ENCODE measurements at regions not wholly inside any gene's neighbourhood (a gene's known extent, or its start where the extent isn't known, plus 50 kb on each side); places are given as distances from the start of the nearest gene placed in this dataset.

DNA sequence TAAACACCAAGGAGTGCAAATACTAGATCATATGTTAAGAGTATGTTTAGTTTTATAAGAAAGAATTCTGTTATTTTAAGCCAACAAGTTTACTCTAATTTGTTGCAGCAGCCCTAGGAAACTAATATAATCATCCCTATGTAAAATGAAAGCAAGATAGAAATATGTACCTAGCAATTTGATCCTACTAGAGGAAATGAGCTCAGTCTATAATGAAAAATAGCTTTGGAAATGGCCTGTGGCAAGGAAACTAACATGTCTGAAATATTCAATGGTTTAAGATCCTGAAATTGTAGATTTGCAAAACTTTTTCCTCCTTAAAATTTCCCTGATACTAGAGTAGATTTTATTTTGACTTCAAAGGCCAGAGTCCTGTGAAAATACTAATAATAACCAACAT, 112.7 kb upstream of the SLC5A12 start:
- TF ChIP-seq, protein P1, sequence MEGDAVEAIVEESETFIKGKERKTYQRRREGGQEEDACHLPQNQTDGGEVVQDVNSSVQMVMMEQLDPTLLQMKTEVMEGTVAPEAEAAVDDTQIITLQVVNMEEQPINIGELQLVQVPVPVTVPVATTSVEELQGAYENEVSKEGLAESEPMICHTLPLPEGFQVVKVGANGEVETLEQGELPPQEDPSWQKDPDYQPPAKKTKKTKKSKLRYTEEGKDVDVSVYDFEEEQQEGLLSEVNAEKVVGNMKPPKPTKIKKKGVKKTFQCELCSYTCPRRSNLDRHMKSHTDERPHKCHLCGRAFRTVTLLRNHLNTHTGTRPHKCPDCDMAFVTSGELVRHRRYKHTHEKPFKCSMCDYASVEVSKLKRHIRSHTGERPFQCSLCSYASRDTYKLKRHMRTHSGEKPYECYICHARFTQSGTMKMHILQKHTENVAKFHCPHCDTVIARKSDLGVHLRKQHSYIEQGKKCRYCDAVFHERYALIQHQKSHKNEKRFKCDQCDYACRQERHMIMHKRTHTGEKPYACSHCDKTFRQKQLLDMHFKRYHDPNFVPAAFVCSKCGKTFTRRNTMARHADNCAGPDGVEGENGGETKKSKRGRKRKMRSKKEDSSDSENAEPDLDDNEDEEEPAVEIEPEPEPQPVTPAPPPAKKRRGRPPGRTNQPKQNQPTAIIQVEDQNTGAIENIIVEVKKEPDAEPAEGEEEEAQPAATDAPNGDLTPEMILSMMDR (IDR thresholded peaks at IDR 0.05 in 2 of 3, conservative IDR thresholded peaks at IDR 0.05 in 1 of 3; ENCODE audit: borderline replicate concordance in 1 of 3, insufficient read depth in 1 of 3, low read depth in 2 of 3, low read length in 2 of 3): no peak
- TF ChIP-seq POLR2A (IDR thresholded peaks at IDR 0.05; ENCODE audit: borderline replicate concordance, extremely low read depth, insufficient read depth, insufficient read length) (no peak), SRF (IDR thresholded peaks at IDR 0.05; ENCODE audit: low read depth) (no peak)

Measured in HCT116 (cell line).